Motor neuron (in vitro differentiated cells): ENCODE measurements at regions not wholly inside any gene's neighbourhood (a gene's known extent, or its start where the extent isn't known, plus 50 kb on each side); places are given as distances from the start of the nearest gene placed in this dataset.
"Not testable (repeated sequence)": the region's sequence is repeated elsewhere in the genome, so short reads cannot be mapped to it uniquely, and the experiment has no call there.

Experiments used
- ATAC-seq, 8 experiments: fragments of 200-7000 bp; cut with Tn5 transposase; replicated peaks in 6 of 8; 2 replicates each; pipeline ENCODE4 v1.8.0; 2021; ENCODE audit warnings: mild to moderate bottlenecking in 8 of 8, moderate library complexity in 8 of 8
- H3K27ac ChIP-seq, 2 donors: fragments of 250-450 bp; sonication (Bioruptor Pico); 2 replicates each; pipeline ENCODE4 v1.9.0; 2021; ENCODE audit warnings: antibody characterized with exemption in 2 of 2, mild to moderate bottlenecking in 2 of 2, moderate library complexity in 1 of 2
- H3K4me1 ChIP-seq, 2 donors: fragments of 250-450 bp; sonication (Bioruptor Pico); replicated peaks in 1 of 2; 2 replicates each; pipeline ENCODE4 v1.6.1; 2021; ENCODE audit warnings: antibody characterized with exemption in 2 of 2, mild to moderate bottlenecking in 2 of 2, moderate library complexity in 1 of 2
- H3K4me3 ChIP-seq, 5 donors: fragments of 250-450 bp; sonication (Bioruptor Pico); 2 replicates each; pipeline ENCODE4 v1.9.0; 2021; ENCODE audit warnings: antibody characterized with exemption in 5 of 5, mild to moderate bottlenecking in 5 of 5, moderate library complexity in 4 of 5
- WGBS, 10 experiments: fragments of 450-650 bp; shearing (Covaris generic); methylation state at CpG; one replicate each; pipeline ENCODE4 v1.0.0; 2022; 5-methylcytosine and 5-hydroxymethylcytosine counted together
- in situ Hi-C, 9 experiments: fragments of 400-800 bp; cut with MboI; loops; one replicate each; pipeline ENCODE4 v1.15.0; 2021; ENCODE audit warnings: low sequenced_read_pairs in 9 of 9, low pct_unique_long_range_greater_than_20kb in 2 of 9; ENCODE audit not compliant: unreplicated experiment in 9 of 9

DNA sequence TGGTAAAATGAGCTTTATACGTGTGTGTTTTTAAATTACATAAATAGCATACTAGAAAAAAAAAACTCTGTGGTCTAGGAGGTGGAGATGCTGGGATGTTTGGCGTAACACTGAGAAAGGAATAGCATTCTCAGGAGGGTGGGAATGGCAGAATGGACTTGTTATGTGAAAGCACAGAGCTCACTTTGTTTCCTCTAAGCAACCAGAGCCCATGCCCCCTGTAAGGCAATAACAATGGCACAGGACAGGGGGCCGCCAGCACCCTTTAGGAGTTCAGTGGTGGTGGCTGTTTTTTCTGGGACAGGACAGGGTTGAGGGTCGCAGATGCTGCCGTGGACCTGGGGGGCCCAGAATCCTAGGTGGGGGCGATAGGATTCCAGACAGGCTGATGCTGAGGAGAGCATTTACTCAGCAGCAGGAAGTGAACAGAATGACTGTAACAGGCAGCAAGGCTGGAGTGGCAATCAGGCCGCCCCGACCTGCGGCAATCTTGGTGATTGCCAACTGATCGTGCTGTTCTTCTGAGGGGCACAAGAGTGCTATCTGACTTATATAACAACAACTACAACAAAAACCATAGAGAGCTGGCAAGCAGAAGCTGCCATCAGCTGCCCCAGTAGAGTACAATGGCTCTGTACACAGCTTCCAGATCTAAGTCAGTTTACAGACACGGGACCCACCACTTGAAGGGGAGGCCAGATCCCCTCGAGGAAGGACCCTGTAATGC lies 160.4 kb downstream of the UACA start:
- in situ Hi-C loops: loop anchor here in 1 of 9 experiments (25.0 kb wide), 1 partner anchor 459 kb away; no protein-coding TSS in a partner anchor
- peaks cover 8 to 10% of the 10 kb centered on the region in 2 donors for H3K4me1 ChIP-seq
- no peak overlapping the region for H3K4me3 ChIP-seq
- no peak overlapping the region for H3K27ac ChIP-seq
- ATAC-seq: peak in 1 of 8 experiments; percentile 16
- 66 to 100% (median 79%) methylated on average over 1 to 10 of the region's 12 CpGs; no CpG with 5 or more reads in 1 of the 10 experiments for WGBS, 10 experiments

DNA sequence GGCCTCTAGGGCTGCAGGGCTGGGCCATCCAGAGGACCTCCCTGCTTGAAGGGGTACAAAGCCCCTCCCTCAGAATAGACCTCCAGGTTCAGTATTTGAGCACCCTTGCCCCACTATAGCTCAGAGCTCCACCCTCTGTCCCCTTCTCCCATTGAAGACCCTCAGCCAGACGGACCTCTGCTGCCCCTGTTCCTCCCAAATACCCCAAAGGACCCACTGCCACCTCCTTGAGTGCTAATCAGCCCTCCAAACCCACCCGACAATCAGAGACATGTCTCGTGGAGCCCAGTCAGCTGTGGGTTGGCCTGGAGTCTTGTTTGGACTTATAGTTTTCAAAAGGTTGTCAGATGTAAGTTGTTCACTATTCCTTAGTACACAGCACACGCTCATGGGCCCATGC lies 161.1 kb downstream of the UACA start:
- no peak for ATAC-seq
- WGBS, 10 experiments: 60 to 100% (median 85%) methylated on average over 1 to 4 of the region's 4 CpGs
- in situ Hi-C loops: loop anchor here in 1 of 9 experiments (25.0 kb wide), 1 partner anchor 460 kb away; no protein-coding TSS in a partner anchor
- Histone ChIP-seq H3K27ac (no peak overlapping the region), H3K4me1 (peaks cover 4 to 10% of the 10 kb centered on the region in 2 donors), H3K4me3 (no peak overlapping the region)

DNA sequence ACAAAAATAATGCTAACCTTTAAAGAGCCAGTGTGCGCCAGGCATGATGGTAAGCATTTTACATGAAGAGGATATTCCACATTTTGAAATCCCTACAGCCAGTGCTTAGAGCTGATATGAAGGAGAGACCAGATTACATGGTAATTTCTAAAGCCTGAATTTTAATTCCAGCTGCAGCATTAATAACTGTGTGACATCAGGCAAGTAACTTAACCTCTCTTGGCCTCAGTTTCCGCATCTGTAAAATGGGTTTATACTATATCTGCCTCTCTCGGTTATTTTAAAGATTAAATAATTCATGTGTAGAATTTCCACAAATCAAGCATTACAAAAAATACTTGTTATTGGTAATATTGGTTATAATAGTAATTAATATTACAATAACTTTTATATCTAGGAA lies 165.4 kb downstream of the UACA start:
- Histone ChIP-seq H3K27ac (no peak overlapping the region), H3K4me3 (no peak overlapping the region), H3K4me1 (no peaks in the 10 kb centered on the region)
- in situ Hi-C loops: no loop called here
- ATAC-seq: no peak
- WGBS, 10 experiments: 71 to 100% (median 92%) methylated on average over 1 to 3 of the region's 3 CpGs; no CpG with 5 or more reads in 1 of the 10 experiments

DNA sequence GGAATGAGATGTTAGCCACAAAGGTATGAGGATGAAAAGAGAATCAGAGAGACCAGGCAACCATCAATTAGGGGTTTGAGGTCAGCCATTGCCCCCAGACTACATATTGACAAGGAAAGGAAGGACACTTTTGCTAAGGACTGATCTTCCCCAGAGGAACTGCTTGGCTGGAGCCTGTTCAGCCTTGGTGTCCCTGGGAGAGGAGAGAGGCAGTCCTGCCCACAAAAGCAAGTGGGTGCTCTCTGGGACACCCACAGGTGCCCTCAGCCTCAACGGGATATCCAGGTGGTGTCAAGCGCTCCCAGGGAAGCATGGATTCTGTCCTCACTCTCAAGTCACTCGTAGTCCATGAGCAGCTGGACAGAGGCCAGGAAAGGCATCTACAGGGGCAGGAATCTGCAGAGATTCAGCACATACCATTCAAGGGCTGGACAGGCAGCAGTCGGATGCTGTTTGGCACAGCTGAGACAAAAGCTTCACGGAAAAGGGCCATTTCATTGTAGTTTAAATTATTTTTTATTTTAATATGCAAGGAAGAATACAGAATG lies 166.2 kb downstream of the UACA start:
- 17 to 100% (median 76%) methylated on average over 1 to 4 of the region's 5 CpGs; no CpG with 5 or more reads in 2 of the 10 experiments for WGBS, 10 experiments
- in situ Hi-C loops: no loop called here

DNA sequence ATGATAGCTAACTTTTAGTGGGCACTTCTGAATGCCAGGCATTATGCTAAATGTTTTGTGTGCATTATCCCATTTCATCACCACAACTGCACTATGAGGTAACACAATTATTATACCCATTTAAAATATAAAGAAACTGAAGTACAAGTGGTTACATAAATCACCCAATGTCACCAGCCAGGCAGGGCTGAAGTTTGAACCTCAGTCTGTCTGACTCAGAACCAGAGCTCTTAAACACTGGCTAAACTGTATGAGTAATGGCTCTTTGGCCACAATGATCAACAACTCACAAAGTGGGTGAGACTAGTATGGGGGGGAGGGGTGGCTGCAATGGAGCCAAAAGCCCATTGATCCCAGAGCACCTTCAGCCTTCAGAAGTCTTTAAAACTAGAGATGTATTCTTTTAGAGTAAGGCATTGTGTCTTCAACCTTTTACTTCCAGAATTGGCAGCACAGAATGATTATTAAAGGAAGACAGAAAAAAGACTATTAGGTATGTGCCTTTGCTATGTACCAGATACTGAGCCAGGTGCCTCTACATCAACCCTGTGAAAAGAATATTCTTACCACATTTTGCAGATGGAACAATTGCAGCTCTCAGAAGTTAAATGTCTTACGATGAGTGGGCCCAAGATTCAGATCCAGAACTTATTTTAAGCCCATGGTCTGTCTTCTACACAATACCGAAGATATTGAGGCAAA lies 166.9 kb downstream of the UACA start:
- ATAC-seq: peak in 2 of 8 experiments; percentile 27 to 51
- H3K4me1 ChIP-seq: no peaks in the 10 kb centered on the region
- no peak overlapping the region for H3K27ac ChIP-seq
- 78 to 100% (median 86%) methylated on average over 1 to 2 of the region's 2 CpGs; no CpG with 5 or more reads in 1 of the 10 experiments for WGBS, 10 experiments
- H3K4me3 ChIP-seq: no peak overlapping the region
- in situ Hi-C loops: no loop called here

More for the DNA sequence above, 166.2 kb downstream of the UACA start:
- Histone ChIP-seq H3K4me1 (no peaks in the 10 kb centered on the region), H3K27ac (no peak overlapping the region), H3K4me3 (no peak overlapping the region)
- no peak for ATAC-seq

DNA sequence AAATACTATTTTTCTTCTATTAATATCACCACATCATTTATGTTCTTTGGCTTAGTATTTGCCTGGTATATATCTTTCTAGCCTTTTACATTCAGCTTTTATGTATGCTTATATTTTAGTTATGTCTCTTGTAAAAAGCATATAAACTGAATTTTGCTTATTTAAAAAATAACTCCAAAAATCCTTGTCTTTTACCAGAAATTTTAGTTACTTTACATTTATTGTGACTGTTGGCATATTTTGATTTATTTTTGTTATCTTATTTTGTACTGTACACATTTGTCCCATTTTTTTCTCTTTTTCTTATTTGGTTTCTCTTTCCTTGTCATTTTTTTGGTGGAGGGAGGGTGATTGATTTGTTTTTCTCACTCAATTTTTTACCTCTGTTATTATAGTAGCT lies 169.6 kb downstream of the UACA start:
- Histone ChIP-seq H3K27ac (no peak overlapping the region), H3K4me1 (no peaks in the 10 kb centered on the region), H3K4me3 (no peak overlapping the region)
- ATAC-seq: no peak
- in situ Hi-C loops: no loop called here

DNA sequence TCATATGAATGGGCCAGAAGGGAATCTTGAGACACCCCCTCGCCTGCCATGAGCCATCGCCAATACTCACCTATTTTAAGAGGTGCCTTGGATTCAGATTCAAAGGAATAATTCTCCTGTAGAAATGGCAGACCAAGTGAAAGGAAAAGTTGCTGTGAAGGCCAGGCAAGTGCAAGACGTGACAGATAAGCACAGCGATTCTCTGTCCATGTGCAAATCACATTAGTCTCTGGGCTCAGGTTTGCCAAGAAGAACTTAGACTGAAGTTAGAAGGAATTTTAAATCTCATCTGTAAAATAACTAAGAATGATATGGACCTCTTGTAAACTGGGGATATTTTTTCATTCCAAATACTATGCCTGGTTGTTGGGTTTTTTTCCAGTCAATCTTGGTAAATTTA lies 173.6 kb downstream of the UACA start:
- in situ Hi-C loops: no loop called here
- H3K27ac ChIP-seq: no peak overlapping the region
- H3K4me1 ChIP-seq: peaks cover 0 to 5% of the 10 kb centered on the region in 2 donors
- ATAC-seq: no peak
- 17 to 80% (median 51%) methylated on average over 1 to 4 of the region's 4 CpGs; no CpG with 5 or more reads in 4 of the 10 experiments for WGBS, 10 experiments
- no peak overlapping the region for H3K4me3 ChIP-seq

DNA sequence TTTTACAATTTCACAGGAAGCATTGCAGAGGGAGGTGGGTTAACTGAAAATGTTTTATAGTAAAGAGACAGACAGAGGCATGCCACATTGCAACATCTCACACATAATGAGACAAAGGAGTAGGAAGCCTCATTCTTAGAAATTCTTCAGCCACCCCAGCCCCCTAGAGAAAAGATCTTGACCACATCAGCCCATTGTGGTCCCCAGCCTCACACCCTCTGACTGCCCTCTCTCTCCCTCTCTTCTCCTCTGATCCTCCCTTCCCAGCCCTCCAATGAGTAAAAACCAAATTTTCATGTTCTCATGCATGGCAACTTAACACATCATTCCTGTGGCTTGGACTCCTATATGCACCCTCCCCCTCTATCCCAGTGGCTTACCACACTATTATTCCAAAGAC lies 174.1 kb downstream of the UACA start:
- no peak overlapping the region for H3K27ac ChIP-seq
- H3K4me3 ChIP-seq: no peak overlapping the region
- in situ Hi-C loops: no loop called here
- no peak for ATAC-seq
- H3K4me1 ChIP-seq: peaks cover 0 to 5% of the 10 kb centered on the region in 2 donors

DNA sequence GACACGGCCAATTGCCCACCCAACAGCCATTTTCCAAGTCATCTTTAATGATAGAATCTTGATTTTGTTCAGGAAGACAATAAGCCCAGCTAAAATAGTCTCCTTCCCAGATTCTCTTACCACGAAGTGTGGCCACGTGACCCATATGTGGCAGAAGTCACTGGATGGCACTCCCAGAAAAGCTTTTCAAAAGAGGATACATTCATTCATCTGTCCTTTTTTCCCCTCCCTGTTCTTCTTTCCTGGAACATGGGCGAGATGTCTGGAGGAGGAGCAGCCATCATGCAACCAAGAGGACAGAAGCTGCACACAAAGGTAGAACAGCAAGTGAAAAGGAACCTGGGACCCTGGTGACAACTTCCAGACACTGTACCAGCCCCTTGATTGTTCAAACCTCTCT lies 174.7 kb downstream of the UACA start:
- 40 to 100% (median 80%) methylated on average over 1 to 4 of the region's 4 CpGs; no CpG with 5 or more reads in 1 of the 10 experiments for WGBS, 10 experiments
- Histone ChIP-seq H3K27ac (no peak overlapping the region), H3K4me1 (peaks cover 0 to 5% of the 10 kb centered on the region in 2 donors), H3K4me3 (no peak overlapping the region)
- no peak for ATAC-seq
- in situ Hi-C loops: no loop called here

DNA sequence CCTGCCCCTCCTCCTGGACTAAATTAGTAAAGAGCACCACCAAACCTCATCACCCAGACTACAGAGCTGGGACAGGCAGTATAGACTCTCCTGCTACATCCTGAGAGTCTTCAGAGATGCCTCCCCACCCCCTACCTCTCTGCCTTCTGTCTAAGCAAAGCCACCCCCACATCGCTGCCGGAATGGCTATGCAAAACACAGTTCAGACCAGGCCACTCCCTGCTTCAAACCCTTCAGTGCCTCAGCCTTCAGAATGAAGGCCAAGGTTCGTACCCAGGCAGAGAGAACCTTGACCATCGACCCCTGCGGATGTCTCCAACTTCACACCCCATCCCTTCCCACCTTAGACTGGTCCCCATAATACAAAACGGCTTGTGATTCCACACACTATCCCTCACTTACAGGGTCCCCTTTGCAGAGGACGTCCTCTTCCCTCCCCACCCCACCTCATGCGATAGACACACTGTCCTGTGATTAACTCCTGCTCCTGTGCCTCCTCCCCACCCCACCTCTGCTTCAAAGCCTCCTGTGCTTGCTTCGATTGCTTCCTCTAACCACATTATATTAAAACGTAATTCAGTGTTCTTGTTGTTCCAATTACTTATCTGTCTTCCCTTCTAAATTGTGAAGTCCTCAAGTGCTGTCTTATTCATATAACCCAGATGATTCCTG lies 175.3 kb downstream of the UACA start:
- peaks cover 0 to 5% of the 10 kb centered on the region in 2 donors for H3K4me1 ChIP-seq
- in situ Hi-C loops: no loop called here
- H3K27ac ChIP-seq: no peak overlapping the region
- no peak for ATAC-seq
- 40 to 80% (median 76%) methylated on average over 1 to 7 of the region's 10 CpGs; no CpG with 5 or more reads in 5 of the 10 experiments for WGBS, 10 experiments
- no peak overlapping the region for H3K4me3 ChIP-seq

DNA sequence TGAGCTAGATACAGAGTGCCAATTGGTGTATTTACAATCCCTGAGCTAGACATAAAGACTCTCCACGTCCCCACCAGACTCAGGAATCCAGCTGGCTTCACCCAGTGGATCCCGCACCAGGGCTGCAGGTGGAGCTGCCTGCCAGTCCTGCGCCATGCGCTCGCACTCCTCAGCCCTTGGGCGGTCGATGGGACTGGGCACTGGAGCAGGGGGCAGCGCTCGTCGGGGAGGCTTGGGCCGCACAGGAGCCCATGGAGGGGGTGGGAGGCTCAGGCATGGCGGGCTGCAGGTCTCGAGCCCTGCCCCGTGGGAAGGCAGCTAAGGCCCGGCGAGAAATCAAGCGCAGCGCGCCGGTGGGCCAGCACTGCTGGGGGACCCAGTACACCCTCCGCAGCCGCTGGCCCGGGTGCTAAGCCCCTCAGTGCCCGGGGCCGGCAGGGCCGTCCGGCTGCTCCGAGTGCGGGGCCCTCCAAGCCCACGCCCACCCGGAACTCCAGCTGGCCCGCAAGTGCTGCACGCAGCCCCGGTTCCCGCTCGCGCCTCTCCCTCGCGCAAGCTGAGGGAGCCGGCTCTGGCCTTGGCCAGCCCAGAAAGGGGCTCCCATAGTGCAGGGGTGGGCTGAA lies 176.2 kb downstream of the UACA start:
- in situ Hi-C loops, H3K4me3 ChIP-seq: not testable (repeated sequence)
- 100% methylated on average over 1 of the region's 40 CpGs; no CpG with 5 or more reads in 9 of the 10 experiments for WGBS, 10 experiments

DNA sequence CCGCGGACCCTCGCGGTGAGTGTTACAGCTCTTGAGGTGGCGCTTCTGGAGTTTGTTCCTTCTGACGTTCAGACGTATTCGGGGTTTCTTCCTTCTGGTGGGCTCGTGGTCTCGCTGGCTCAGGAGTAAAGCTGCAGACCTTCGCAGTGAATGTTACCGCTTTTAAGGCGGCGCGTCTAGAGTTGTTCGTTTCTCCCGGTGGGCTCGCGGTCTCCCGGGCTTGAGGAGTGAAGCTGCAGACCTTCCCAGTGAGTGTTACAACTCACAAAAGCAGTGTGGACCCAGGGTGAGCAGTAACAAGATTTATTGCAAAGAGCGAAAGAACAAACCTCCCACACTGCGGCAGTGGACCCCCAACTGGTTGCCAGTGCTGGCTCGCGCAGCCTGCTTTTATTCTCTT lies 177.1 kb downstream of the UACA start:
- 80 to 100% (median 98%) methylated on average over 1 to 18 of the region's 24 CpGs; no CpG with 5 or more reads in 1 of the 10 experiments for WGBS, 10 experiments
- Histone ChIP-seq H3K4me1 (peaks cover 10 to 15% of the 10 kb centered on the region in 2 donors), H3K27ac (no peak overlapping the region), H3K4me3 (no peak overlapping the region)
- ATAC-seq: no peak
- in situ Hi-C loops: no loop called here

More for the DNA sequence above, 176.2 kb downstream of the UACA start:
- H3K27ac ChIP-seq, ATAC-seq, H3K4me1 ChIP-seq: not testable (repeated sequence)
